NCI-H69 (cell line): ENCODE measurements at regions not wholly inside any gene's neighbourhood (a gene's known extent, or its start where the extent isn't known, plus 50 kb on each side); places are given as distances from the start of the nearest gene placed in this dataset.

ENCODE experiments used
- DNase-seq: peaks from one replicate; lab custom pipeline; 2025; lab: John Stamatoyannopoulos, UW

DNA sequence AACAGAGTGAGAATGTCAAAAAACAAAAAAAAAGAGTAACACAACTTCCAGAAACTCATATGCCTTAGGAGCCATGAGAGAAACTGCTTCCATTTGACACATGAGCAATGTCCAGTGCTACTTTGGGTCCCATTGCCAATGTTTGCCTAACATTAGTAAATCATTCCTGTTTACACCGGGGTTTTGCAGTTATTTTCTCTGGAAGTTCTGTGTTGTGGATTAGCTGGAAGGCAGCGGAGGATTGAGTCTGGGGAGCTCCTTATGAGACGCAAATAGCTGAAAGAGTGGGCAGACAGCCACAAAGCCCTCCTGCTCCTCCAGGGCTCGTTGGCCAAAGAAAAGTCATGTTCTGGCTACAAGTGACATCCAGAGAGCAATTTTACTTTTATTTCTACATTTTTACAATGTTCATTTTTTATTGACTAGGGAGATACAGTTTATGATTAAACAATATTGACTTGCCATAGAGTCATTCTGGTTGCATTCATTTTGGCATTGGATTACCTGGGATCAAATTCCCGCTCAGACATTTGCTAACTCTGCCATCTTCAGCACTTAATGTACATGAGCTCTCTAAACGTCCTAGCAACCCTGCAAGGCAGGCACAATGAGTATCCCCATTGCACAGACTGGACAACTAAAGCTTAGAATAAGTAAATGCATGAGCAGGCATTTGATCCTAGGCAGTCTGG lies 66.4 kb upstream of the GALNT2 start:
- no peak for DNase-seq

DNA sequence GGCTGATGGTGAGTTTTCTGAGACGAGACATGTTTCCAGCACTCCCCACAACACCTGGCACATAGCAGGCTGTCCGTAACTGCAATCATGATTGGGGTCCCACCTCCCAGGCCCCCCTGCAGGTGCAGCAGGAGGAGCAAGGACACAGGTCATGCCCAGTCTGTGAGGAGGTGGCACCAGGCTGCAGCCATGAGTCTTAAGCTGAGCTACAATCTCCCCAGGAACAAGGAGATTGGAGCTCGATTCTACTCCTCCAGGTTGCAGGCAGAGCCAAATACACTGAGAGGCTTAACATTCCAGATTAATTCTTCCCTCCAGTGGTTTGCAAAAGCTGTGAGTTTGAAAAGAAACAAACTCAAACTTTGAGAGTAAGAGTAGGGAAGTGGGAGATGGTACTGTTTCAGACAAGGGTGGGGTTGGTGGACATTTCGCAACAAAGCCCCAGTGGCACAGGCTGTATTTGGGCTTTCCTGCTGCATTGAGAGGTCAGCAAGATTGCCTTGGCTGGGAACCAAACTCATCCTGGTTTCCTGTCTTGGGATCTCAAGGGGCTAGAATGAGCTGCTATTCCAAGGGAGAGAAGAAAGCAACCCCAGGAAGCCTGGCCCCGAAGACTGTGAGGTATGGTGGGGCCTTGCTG lies 64.8 kb upstream of the GALNT2 start:
- no peak for DNase-seq

DNA sequence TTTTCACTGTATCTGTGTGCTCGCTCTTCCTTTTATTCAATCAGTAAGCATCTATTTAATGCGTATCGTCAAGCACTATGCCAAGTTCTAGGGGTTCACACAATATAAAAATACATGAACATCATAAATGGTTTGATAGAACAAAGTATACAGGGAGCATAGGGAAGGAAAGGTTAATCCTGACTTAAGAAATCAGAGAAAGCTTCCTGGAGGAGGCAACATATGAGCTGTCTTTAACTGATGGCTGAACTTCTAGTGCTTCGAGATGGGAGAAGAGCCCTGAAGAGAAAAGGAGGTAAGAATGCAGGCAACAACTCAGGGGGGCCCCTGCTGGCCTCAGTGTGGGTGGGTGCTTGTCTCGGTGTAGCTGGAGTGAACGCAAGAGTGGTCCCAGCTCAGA lies 63.6 kb upstream of the GALNT2 start:
- DNase-seq, result no peak

DNA sequence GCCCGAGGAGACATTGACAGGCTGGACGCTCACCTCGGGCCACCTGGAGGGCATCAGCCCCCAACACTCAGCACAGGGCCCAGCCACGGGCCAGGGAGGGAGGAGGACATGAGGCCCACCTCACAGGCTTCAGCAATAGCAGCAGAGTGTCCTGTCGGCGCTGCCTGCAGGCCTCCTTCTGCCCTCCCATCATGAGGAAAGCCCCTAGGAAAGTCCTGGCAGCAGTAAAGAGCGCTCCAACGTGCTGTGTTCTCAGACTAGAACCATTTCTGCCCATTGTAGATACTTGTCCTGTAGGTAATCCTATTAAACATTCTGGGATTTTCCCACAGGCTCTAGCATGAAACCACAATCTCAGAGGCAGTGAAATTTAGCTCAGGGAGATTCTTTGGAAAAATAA lies 62.0 kb upstream of the GALNT2 start:
- DNase-seq, result no peak

DNA sequence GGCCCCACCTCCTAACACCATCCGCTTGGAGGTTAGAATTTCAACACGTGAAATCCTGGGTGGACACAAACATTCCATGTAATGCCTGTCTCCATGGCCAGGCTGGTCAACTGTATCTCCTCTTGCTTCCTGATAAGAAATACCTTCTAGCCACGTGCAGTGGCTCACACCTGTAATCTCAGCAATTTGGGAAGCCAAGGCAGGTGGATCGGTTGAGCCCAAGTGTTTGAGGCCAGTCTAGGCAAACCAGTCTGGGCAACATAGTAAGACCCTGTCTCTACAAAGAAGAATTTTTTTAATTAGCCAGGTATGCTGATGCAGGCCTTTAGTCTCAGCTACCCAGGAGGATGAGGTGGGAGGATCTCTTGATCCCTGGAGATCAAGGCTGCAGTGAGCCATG lies 58.3 kb upstream of the GALNT2 start:
- DNase-seq, result no peak

DNA sequence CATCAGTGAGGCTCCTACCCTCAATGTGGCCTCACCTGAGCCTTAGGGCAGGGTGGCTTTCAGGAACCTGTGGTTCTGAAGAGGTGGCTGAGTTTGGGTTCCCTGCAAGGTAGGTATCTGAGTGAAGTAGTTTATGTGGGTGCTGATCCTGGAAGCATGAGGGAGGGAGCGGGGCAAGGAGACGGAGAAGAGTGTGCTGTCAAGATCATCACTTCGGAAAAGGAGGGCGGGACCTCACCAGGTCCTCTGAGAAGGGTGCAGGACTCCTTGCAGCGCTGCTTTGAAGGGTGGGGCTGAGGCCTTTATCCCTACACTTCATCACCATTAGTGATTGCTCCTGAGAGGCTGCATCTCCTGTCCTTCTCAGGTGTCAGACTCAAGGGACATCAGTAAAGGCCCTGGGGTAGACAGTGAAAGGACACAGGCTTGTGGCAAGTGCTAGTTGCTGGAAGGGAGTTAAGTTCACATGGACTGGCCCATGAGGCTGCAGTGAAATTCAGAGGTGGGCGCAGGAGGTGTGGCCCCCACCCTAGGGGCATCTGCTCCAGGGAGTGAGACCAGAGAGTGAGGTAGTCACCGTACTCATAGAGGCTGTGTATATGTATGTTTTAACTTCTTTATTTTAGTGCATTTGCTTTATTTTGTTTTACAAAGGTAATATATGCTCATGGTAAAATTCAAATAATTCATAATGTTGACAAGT lies 57.3 kb upstream of the GALNT2 start:
- no peak for DNase-seq

DNA sequence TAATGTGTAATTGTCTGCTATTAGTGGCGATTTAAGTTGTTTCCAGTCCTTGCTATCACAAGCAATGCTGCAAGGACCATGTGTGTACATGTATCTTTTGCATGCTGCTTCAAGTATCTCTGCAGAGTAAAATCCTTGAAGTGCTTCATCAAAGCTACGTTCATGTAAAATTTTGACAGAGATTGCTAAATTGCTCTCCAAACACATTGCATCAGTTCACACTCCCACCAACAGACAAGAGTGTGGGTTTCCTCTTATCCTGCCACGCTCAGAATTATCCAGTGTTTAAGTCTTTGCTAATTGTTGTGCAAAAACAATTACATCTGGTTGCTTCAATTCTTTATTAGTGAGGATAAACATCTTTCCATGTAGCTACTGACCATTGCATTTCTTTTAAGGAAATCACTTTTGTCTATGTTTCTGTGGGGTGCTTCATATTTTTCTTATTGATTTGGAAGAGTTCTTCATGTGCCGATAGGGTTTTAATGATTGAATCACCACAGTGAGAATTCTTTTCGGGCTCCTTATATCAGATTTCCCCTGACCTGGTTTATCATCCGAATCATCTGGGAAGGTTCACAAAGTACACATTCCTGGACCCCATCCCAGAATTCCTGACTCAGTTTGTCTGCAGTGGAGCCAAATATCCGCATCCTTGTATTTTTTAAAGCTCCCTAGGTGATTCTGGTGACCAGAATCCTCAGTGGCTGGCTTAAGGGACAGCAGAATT lies 56.3 kb upstream of the GALNT2 start:
- no peak for DNase-seq

DNA sequence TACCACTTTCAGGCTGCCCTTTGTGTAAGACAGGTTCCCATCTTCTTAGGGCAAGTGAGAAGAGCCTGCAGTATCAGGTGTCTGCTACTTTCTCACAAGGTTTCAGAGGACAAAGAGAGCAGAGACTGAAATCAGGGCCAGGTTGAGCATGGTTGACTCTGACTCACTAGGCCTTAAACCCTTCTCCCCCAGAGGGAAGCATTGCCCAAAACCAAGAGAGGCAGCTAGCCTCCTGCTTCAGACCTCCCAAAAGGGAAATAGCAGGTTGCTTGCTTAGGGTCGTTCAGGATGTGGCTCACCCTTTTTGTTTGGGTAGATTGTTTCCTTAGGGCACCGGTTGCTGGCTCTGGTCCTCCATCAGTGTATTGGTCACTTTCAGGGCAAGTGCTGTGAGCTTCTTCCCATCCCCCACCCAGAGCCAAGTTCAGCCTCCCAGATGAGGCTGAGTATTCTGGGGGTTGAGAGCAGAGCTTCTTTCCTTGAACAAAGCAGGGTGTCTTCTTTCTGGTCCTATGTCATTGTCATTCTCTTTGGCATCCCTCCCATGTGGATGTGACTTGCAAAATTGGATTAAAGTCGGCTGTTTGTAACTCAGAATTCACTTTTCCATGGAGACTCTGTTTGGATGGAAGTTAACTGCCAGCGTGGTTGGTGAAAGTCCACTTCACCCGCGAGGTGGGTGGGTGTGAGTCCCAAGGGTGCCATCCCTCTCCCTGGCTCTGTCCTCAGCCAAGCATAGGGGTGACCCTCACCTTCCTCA lies 55.5 kb upstream of the GALNT2 start:
- DNase-seq, result no peak

DNA sequence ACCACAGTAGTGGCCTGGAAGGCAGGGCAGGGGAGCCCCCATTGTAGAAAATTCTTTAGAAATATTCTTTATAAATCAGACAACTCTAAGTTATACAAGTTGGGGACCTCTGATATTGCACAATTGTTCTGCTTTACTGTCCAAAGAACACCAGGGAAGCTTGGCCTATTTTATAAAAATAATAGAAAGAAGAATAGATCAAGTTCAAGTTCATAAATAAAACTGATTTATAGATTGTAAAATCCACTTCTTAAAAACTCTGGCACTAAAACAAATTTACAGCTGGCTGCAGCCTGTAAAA lies 55.0 kb upstream of the GALNT2 start:
- no peak for DNase-seq

DNA sequence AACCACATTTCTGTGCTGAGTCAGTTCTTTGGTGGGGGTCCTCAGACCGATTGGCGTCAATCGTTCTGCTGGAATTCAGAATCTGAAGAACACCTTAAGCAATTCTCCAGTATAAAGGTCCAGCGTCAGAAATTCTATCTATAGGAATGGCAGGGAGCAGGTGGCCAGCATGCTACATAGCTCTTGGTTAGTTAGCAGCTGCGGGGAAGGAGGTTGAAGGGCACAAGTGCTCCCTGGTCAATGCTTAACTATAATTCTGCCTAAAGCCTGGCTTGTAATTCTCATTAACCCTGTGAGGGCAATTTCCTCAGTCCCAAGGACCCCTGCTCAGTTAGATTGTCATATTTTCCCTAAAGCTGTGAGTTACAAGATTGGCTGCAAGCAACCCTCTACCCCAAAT lies 54.3 kb upstream of the GALNT2 start:
- DNase-seq, result no peak

DNA sequence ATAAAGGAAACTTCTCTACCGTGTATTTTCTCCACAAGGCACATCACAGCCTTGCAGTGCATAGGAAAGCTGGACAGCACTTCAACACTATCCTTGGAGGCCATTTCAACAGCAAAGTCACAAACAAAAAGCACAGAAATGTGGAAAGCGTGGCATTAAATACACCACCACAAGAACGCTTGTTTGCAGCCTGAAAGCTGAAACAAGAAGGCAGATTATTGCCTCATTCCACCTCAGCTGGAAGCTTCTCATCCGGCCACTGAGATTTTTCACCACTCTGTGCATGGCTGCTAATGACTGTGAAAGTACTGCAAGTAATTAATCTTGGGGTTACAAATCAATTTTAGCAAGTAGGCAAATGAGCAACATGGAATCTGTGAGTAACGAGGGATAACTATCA lies 50.9 kb upstream of the GALNT2 start:
- no peak for DNase-seq
